Heart right ventricle (tissue), 16 donors: ENCODE measurements at regions not wholly inside any gene's neighbourhood (a gene's known extent, or its start where the extent isn't known, plus 50 kb on each side); places are given as distances from the start of the nearest gene placed in this dataset.

Experiments used
- ATAC-seq, 8 donors: fragments of 200-7000 bp; cut with Tn5 transposase; one replicate each; pipeline ENCODE4 v1.9.1; 2020; ENCODE audit warnings: mild to moderate bottlenecking in 8 of 8, moderate library complexity in 8 of 8, moderate number of reproducible peaks in 1 of 8
- DNase-seq, 2 donors: peaks; one replicate each; pipeline ENCODE4 v3.0.0-alpha.2; 2020
- H3K27ac ChIP-seq, 10 donors: fragments of 200-600 bp; sonication (generic) in 2 of 10; one replicate each; pipeline versions ENCODE4 v1.5.0 to v1.8.0; 2020 to 2022; ENCODE audit warnings: mild to moderate bottlenecking in 3 of 10
- H3K27me3 ChIP-seq, 7 donors: fragments of 200-600 bp; one replicate each; pipeline ENCODE4 v1.8.0; 2021 to 2022; ENCODE audit warnings: mild to moderate bottlenecking in 2 of 7
- H3K36me3 ChIP-seq, 9 donors: fragments of 200-600 bp; sonication (generic) in 1 of 9; one replicate each; pipeline versions ENCODE4 v1.5.0 to v1.8.0; 2020 to 2022; ENCODE audit warnings: mild to moderate bottlenecking in 2 of 9
- H3K4me1 ChIP-seq, 9 donors: fragments of 200-600 bp; sonication (generic) in 1 of 9; one replicate each; pipeline versions ENCODE4 v1.5.0 to v1.8.0; 2020 to 2022; ENCODE audit warnings: mild to moderate bottlenecking in 4 of 9
- H3K4me3 ChIP-seq, 10 donors: fragments of 200-600 bp; sonication (generic) in 2 of 10; one replicate each; pipeline versions ENCODE4 v1.5.0 to v1.8.0; 2020 to 2022; ENCODE audit warnings: mild to moderate bottlenecking in 7 of 10, moderate library complexity in 2 of 10
- H3K9me3 ChIP-seq, 11 donors: fragments of 200-600 bp in 10 of 11; sonication (generic) in 2 of 11; one replicate each; pipeline versions ENCODE4 v1.5.0 to v1.8.0; 2013 to 2022; ENCODE audit warnings: mild to moderate bottlenecking in 2 of 11, control low read depth in 1 of 11, moderate library complexity in 1 of 11
- CTCF ChIP-seq, 9 donors: fragments of 200-600 bp; sonication (generic) in 2 of 9; IDR thresholded peaks; one replicate each; pipeline versions ENCODE4 v1.5.0 to v1.8.0; 2021 to 2022; ENCODE audit warnings: antibody characterized with exemption in 9 of 9, mild to moderate bottlenecking in 5 of 9, moderate library complexity in 1 of 9
- WGBS, 2 donors: extraction: QIAGEN DNeasy Blood & Tissue Kit; methylation state at CpG; one replicate each; pipeline ENCODE4 v1.1.7; 2013; ENCODE audit warnings: inconsistent platforms in 1 of 2; 5-methylcytosine and 5-hydroxymethylcytosine counted together
- intact Hi-C, 10 donors: fragments of 100-400 bp; cut with DNase I; formaldehyde crosslinking; loops; one replicate each; pipeline versions ENCODE4 v1.11.1 to v1.14.2; 2022
- donor health status: Arrhythmogenic right ventricular cardiomyopathy.
- donor health status: ischemic (EF 13 %, LVEDD 7.1; RV severe dilation, severe dysfunction).
- donor health status: healthy with polysubstance abuse.
- donor health status: DM: no; HTN: yes; CAD: no.
- donor health status: DM: no; HTN: no; CAD: no.
- donor health status: ischemic (EF 25% LVEDD 6.9; RV normal size, moderate dysfunction).
- donor health status: ischemic (EF 25% LVEDD 5.7; RV mildly dilated, moderate dysfunction).
- donor health status: healthy.
- donor health status: DM: yes; HTN: yes; CAD: no.
- donor health status: Ischemic cardiomyopathy.
- donor health status: ischemic (EF 35%, LVEDD 5.7; RV mildly dilated, moderate dysfunction).
- donor health status: nonischemic (EF 11% LVEDD 7.7; RV severe dilation, severe dysfunction).
- donor health status: DM: yes; HTN: yes; CAD: no.
- donor health status: PGD.
- donor health status: ischemic (EF 29% LVEDD 5.4; RV normal size, mild dysfunction).
- donor health status: nonischemic (EF 23%, LVEDD 6.1; RV moderate dilation, normal function).

- H3K36me3 ChIP-seq = no peaks in the 10 kb centered on the region
- no peak for ATAC-seq
- H3K27me3 ChIP-seq = peaks cover 0 to 17% (median 12%) of the 10 kb centered on the region in 7 donors
- TF ChIP-seq CTCF (IDR thresholded peaks at IDR 0.05) = no peak
- H3K4me1 ChIP-seq = no peaks in the 10 kb centered on the region
- H3K9me3 ChIP-seq = no peaks in the 10 kb centered on the region
- intact Hi-C loops = no loop called here
- H3K4me3 ChIP-seq = no peak overlapping the region
- no peak overlapping the region for H3K27ac ChIP-seq
- no peak for DNase-seq
- 77 to 78% methylated on average over 5 of the region's 5 CpGs for WGBS, 2 donors
Observed at GRCh38 chr16:86787538-86787937, 209.2 kb downstream of the FOXL1 start.

GRCh38 chr16:86789621-86790051, 211.3 kb downstream of the FOXL1 start:
- no peak overlapping the region for H3K27ac ChIP-seq
- ATAC-seq (no peak), DNase-seq (no peak)
- H3K4me1 ChIP-seq = no peaks in the 10 kb centered on the region
- H3K9me3 ChIP-seq = no peaks in the 10 kb centered on the region
- peaks cover 0 to 30% (median 17%) of the 10 kb centered on the region in 7 donors for H3K27me3 ChIP-seq
- no peak for TF ChIP-seq CTCF (IDR thresholded peaks at IDR 0.05)
- H3K36me3 ChIP-seq = no peaks in the 10 kb centered on the region
- 56 to 66% methylated on average over 13 of the region's 13 CpGs for whole genome bisulfite sequencing, 2 donors
- H3K4me3 ChIP-seq = no peak overlapping the region
- intact Hi-C loops = no loop called here

GRCh38 chr16:86791287-86792035, 213.1 kb downstream of the FOXL1 start:
- no peaks in the 10 kb centered on the region for H3K9me3 ChIP-seq
- no peak overlapping the region for H3K27ac ChIP-seq
- intact Hi-C loops = no loop called here
- DNase-seq = no peak
- peaks cover 0 to 30% (median 17%) of the 10 kb centered on the region in 7 donors for H3K27me3 ChIP-seq
- WGBS, 2 donors = 60 to 65% methylated on average over 20 of the region's 20 CpGs
- TF ChIP-seq CTCF (IDR thresholded peaks at IDR 0.05) = no peak
- no peak for ATAC-seq
- no peaks in the 10 kb centered on the region for H3K36me3 ChIP-seq
- no peaks in the 10 kb centered on the region for H3K4me1 ChIP-seq
- H3K4me3 ChIP-seq = no peak overlapping the region

- ATAC-seq = no peak
- TF ChIP-seq CTCF (IDR thresholded peaks at IDR 0.05) = no peak
- Histone ChIP-seq H3K36me3 (no peaks in the 10 kb centered on the region), H3K27me3 (peaks cover 0 to 40% (median 14%) of the 10 kb centered on the region in 7 donors), H3K4me1 (no peaks in the 10 kb centered on the region), H3K4me3 (no peak overlapping the region), H3K9me3 (no peaks in the 10 kb centered on the region), H3K27ac (no peak overlapping the region)
- WGBS, 2 donors = 92 to 95% methylated on average over 15 of the region's 15 CpGs
- intact Hi-C loops = no loop called here
- DNase-seq = no peak
Observed at GRCh38 chr16:86794216-86794864, 216.0 kb downstream of the FOXL1 start.
